K562 (cell line): ENCODE measurements at regions not wholly inside any gene's neighbourhood (a gene's known extent, or its start where the extent isn't known, plus 50 kb on each side); places are given as distances from the start of the nearest gene placed in this dataset.

Source experiments
- ATAC-seq: fragments of 200-7000 bp; cut with Tn5 transposase; 3 replicates; pipeline ENCODE4 v1.9.1; 2020; ENCODE audit warnings: moderate library complexity
- BruUV-seq: library from RNA; stranded (reverse); fragments of 400-500 nt; replicated peaks from 2 replicates; lab custom pipeline; 2021; lab: Mats Ljungman, UMichigan
- CTCF ChIA-PET: fragments of 300-600 bp; formaldehyde crosslinking; extraction: SDS; loops from one replicate; lab custom pipeline; 2021; ENCODE audit warnings: low intra/inter-chr PET ratio; lab: Yijun Ruan, JAX
- POLR2A ChIA-PET: fragments of 300-600, 350-650 bp; sonication (Branson Sonifier 250); formaldehyde crosslinking; extraction: SDS; loops from one replicate; lab custom pipeline; 2021; ENCODE audit warnings: antibody characterized with exemption, inconsistent platforms; lab: Yijun Ruan, JAX
- DNase-seq, 4 experiments: peaks; one replicate each; pipeline versions ENCODE4 v3.0.0 to v3.0.0-alpha.2; 2011 to 2018; ENCODE audit warnings: low spot score in 3 of 4, mixed read lengths in 3 of 4; ENCODE audit errors: extremely low read depth in 1 of 4
- FAIRE-seq: peaks from 2 replicates; lab custom pipeline; 2011; peaks lifted over from hg19 to GRCh38; lab: Jason Lieb, UNC
- H2AFZ ChIP-seq: 2 replicates; pipeline ENCODE4 v1.6.0; 2011; ENCODE audit warnings: low read depth, low read length, control low read depth, inconsistent platforms
- H3K27ac ChIP-seq: fragments of 200-600 bp; 3 replicates; pipeline ENCODE4 v1.8.0; 2011; ENCODE audit warnings: low read depth, mild to moderate bottlenecking, control low read depth, inconsistent platforms, low read length, moderate library complexity, mixed read lengths; ENCODE audit errors: extremely low read depth
- H3K27me3 ChIP-seq, 2 experiments: fragments of 300-600 bp in 1 of 2; 2 replicates in 1 of 2; 3 replicates in 1 of 2; pipeline versions ENCODE4 v1.6.0 to v1.8.0; 2011; ENCODE audit warnings: inconsistent platforms in 2 of 2, low read length in 2 of 2, mild to moderate bottlenecking in 1 of 2, mixed read lengths in 1 of 2, moderate library complexity in 1 of 2; ENCODE audit not compliant: control insufficient read depth in 2 of 2, insufficient read depth in 2 of 2
- H3K36me3 ChIP-seq: fragments of 300-600 bp; 3 replicates; pipeline ENCODE4 v1.8.0; 2011; ENCODE audit warnings: mild to moderate bottlenecking, low read length, inconsistent platforms; ENCODE audit not compliant: control insufficient read depth, insufficient read depth
- H3K4me1 ChIP-seq, 2 experiments: fragments of 200-600 bp in 1 of 2; replicated peaks in 1 of 2; 2 replicates in 1 of 2; 3 replicates in 1 of 2; pipeline versions ENCODE4 v1.5.1 to v1.8.0; 2011; ENCODE audit warnings: inconsistent platforms in 2 of 2, low read length in 2 of 2, mild to moderate bottlenecking in 1 of 2, mixed read lengths in 1 of 2, moderate library complexity in 1 of 2; ENCODE audit not compliant: control insufficient read depth in 2 of 2, insufficient read depth in 2 of 2
- H3K4me2 ChIP-seq: 2 replicates; pipeline ENCODE4 v1.6.1; 2011; ENCODE audit warnings: low read length, control low read depth, inconsistent platforms, mixed read lengths; ENCODE audit not compliant: insufficient read depth
- H3K4me3 ChIP-seq: fragments of 200-600 bp; sonication (generic), shearing (Covaris generic); 2 replicates; pipeline ENCODE4 v1.5.1; 2016; ENCODE audit warnings: control low read depth, inconsistent platforms
- H3K79me2 ChIP-seq: fragments of 200-600 bp; 3 replicates; pipeline ENCODE4 v1.8.0; 2011; ENCODE audit warnings: low read length, inconsistent platforms; ENCODE audit not compliant: control insufficient read depth, insufficient read depth
- H3K9ac ChIP-seq, 2 experiments: 2 replicates each; pipeline versions ENCODE4 v1.6.0 to v1.6.1; 2011; ENCODE audit warnings: low read depth in 2 of 2, low read length in 2 of 2, control low read depth in 1 of 2, inconsistent platforms in 1 of 2, mild to moderate bottlenecking in 1 of 2, mixed read lengths in 1 of 2; ENCODE audit not compliant: insufficient read depth in 1 of 2
- H3K9me1 ChIP-seq: one replicate; pipeline ENCODE4 v1.6.0; 2011; ENCODE audit warnings: inconsistent platforms, mild to moderate bottlenecking, low read length, moderate library complexity; ENCODE audit not compliant: control insufficient read depth, insufficient read depth
- H3K9me3 ChIP-seq: replicated peaks from 2 replicates; pipeline ENCODE4 v1.5.1; 2011; ENCODE audit warnings: low read depth, low read length, inconsistent platforms; ENCODE audit not compliant: control insufficient read depth, insufficient read depth
- H4K20me1 ChIP-seq: replicated peaks from 2 replicates; pipeline ENCODE4 v1.6.1; 2011; ENCODE audit warnings: low read length, inconsistent platforms, mixed read lengths; ENCODE audit not compliant: control insufficient read depth, insufficient read depth
- CHAMP1 ChIP-seq: fragments of 450-650 bp; IDR thresholded peaks from 2 replicates; pipeline ENCODE4 v1.6.1; 2016; ENCODE audit warnings: mild to moderate bottlenecking
- KAT8 ChIP-seq: fragments of 450-650 bp; IDR thresholded peaks from 2 replicates; pipeline ENCODE4 v1.6.1; 2016; ENCODE audit warnings: low read depth, mild to moderate bottlenecking
- NELFE ChIP-seq: IDR thresholded peaks from 2 replicates; pipeline ENCODE4 v1.6.1; 2011; ENCODE audit warnings: mild to moderate bottlenecking; ENCODE audit not compliant: insufficient read depth, insufficient read length
- PML ChIP-seq: IDR thresholded peaks from 2 replicates; pipeline ENCODE4 v1.6.1; 2012; ENCODE audit warnings: low read length, inconsistent platforms
- RNF219 ChIP-seq: fragments of 250-450 bp; sonication (Bioruptor Pico); IDR thresholded peaks from 2 replicates; pipeline ENCODE4 v1.5.0; 2022; ENCODE audit warnings: mild to moderate bottlenecking
- RUNX1 ChIP-seq: sonication (generic); IDR thresholded peaks from 2 replicates; pipeline ENCODE4 v1.6.1; 2016; ENCODE audit warnings: antibody characterized with exemption, low read depth
- STAG1 ChIP-seq: sonication (generic); formaldehyde crosslinking; IDR thresholded peaks from 2 replicates; pipeline ENCODE4 v1.5.0; 2020; ENCODE audit warnings: missing genetic modification reagents, borderline replicate concordance
- ZNF134 ChIP-seq: fragments of 250-450 bp; sonication (Bioruptor Pico); conservative IDR thresholded peaks from 2 replicates; pipeline ENCODE4 v1.4.0; 2020
- ZNF707 ChIP-seq: fragments of 250-450 bp; sonication (Bioruptor Pico); conservative IDR thresholded peaks from 2 replicates; pipeline ENCODE4 v1.8.0; 2022; ENCODE audit warnings: inconsistent platforms, mild to moderate bottlenecking, moderate library complexity
- WGBS: fragments of 100-300 bp; shearing (Covaris generic); methylation state at CpG from one replicate; pipeline ENCODE4 v1.1.6; 2016; ENCODE audit warnings: low coverage, mixed read lengths; ENCODE audit not compliant: insufficient coverage; ENCODE audit errors: missing lambda C conversion rate; 5-methylcytosine and 5-hydroxymethylcytosine counted together
- in situ Hi-C: fragments of 300-500 bp; cut with MboI; formaldehyde crosslinking; loops from 4 replicates; pipeline ENCODE4 v1.15.0; 2018; ENCODE audit warnings: inconsistent platforms, mixed read lengths
- intact Hi-C: fragments of 100-400 bp; cut with micrococcal nuclease; formaldehyde crosslinking; loops from 2 replicates; pipeline ENCODE4 v1.14.2; 2022

DNA sequence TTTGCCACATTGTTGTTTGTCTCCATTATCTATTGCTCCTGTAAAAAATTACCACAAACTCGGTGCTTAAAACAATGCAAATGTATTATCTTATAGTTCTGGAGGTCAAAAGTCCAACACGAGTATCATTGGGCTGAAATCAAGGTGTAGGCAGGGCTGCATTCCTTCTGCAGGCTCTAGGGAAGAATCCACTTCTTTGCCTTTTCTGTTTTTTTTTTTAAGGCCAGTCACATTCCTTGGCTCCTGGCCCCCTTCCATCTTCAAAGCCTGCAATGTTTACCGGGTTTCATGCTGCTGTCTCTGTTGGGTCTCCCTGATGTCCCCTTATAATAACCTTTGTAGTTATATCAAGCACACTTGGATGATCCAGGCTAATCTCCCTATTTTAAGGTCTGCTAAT is 212.7 kb downstream of the PTBP2 start:
- CTCF ChIA-PET = no interaction called here
- Histone ChIP-seq H3K4me1 (no peaks in the 10 kb centered on the region), H3K9ac (no peak overlapping the region), H3K9me1 (no peaks in the 10 kb centered on the region), H3K4me2 (no peak overlapping the region), H3K27ac (no peak overlapping the region), H4K20me1 (no peaks in the 10 kb centered on the region), H3K36me3 (no peaks in the 10 kb centered on the region), H2AFZ (no peak overlapping the region), H3K79me2 (no peaks in the 10 kb centered on the region), H3K4me3 (no peak overlapping the region), H3K9me3 (no peaks in the 10 kb centered on the region), H3K27me3 (no peaks in the 10 kb centered on the region)
- ATAC-seq (no peak), FAIRE-seq (no peak), DNase-seq (no peak)
- POLR2A ChIA-PET = no interaction called here
- BruUV-seq = no TSS peak
- TF ChIP-seq NELFE (no peak), RNF219 (CRISPR knock-in tag) (no peak), PML (no peak), ZNF707 (CRISPR knock-in tag) (no peak), CHAMP1 (no peak), ZNF134 (CRISPR knock-in tag) (no peak), KAT8 (no peak), RUNX1 (no peak), STAG1 (CRISPR knock-in tag) (no peak)
- intact Hi-C loops = no loop called here
- WGBS = 0% methylated on average over 3 of the region's 3 CpGs
- in situ Hi-C loops = no loop called here
